ENCODE measurements at regions not wholly inside any gene's neighbourhood (a gene's known extent, or its start where the extent isn't known, plus 50 kb on each side); places are given as distances from the start of the nearest gene placed in this dataset.

DNA sequence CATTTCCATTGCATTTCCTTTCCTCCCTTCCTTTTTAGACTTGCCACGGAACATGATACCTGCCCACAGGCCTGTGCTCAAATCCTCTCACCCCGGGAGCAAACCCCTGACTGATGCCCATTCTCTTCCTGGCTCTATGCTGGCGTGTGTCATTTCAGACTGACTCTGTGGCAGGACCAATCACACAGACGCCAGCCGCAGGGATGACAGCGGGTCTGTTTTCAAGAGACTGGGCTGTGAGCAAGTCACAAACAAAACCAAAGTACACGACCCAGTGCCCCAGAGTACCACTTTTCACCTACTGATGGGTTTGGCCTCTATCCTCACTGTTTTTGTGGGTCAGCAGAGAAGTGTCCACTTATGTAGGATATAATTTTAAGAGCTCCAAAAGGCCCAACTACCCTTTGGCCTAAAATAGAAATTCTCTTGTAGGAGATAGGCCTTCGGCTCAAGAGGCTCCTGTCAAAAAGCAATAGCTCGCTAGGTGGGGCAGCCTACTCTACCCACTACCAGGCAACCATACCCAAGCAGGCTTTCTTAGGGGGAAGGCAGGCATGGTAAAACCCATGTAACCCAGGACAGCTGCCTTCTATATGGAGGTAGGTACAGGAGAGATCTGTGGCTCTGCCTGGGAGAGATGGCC is 215.7 kb downstream of the CDC5L start:
- Histone ChIP-seq H4K5ac (ENCODE audit: insufficient read length, low read depth, low read length) (no peak overlapping the region), H3K56ac (ENCODE audit: insufficient read length, low read depth, low read length) (no peak overlapping the region), H4K91ac (ENCODE audit: insufficient read length, low read depth, low read length) (no peak overlapping the region), H3K14ac (ENCODE audit: insufficient read depth, low read length) (no peak overlapping the region), H3K4me1 (ENCODE audit: insufficient read depth, low read length) (no peaks in the 10 kb centered on the region), H3K4ac (ENCODE audit: low read depth, low read length) (no peak overlapping the region), H2BK15ac (ENCODE audit: low read depth, low read length) (no peak overlapping the region), H3K4me2 (ENCODE audit: insufficient read depth, insufficient read length, low read length) (no peak overlapping the region), H4K20me1 (ENCODE audit: control insufficient read depth, insufficient read depth, insufficient read length) (no peaks in the 10 kb centered on the region), H3K79me1 (ENCODE audit: insufficient read depth, low read depth, low read length, poor library complexity, severe bottlenecking) (no peaks in the 10 kb centered on the region), H3K18ac (ENCODE audit: insufficient read length, low read depth, low read length) (no peak overlapping the region), H3K23me2 (ENCODE audit: insufficient read length, low read depth, low read length, poor library complexity, severe bottlenecking) (no peaks in the 10 kb centered on the region), H3K79me2 (ENCODE audit: insufficient read depth, low read length) (no peaks in the 10 kb centered on the region), H2AFZ (ENCODE audit: low read length) (no peak overlapping the region), H4K8ac (replicated peaks; ENCODE audit: insufficient read length, low read depth, low read length) (no peak overlapping the region), H2BK120ac (ENCODE audit: low read depth, low read length, poor library complexity, severe bottlenecking) (no peak overlapping the region), H2BK12ac (ENCODE audit: insufficient read length, low read depth, low read length) (no peak overlapping the region), H2AK5ac (ENCODE audit: insufficient read length, low read length) (no peak overlapping the region), H2BK5ac (ENCODE audit: insufficient read length, low read length) (no peak overlapping the region), H2BK20ac (ENCODE audit: low read depth, low read length, poor library complexity, severe bottlenecking) (no peak overlapping the region), H3K9ac (ENCODE audit: extremely low read depth, insufficient read length, low read length) (no peak overlapping the region), H3K27ac (ENCODE audit: insufficient read length, low read depth, low read length) (no peak overlapping the region), H3K23ac (ENCODE audit: insufficient read length, low read depth, low read length) (no peak overlapping the region), H3K9me3 (ENCODE audit: control insufficient read depth, low read depth, low read length) (no peaks in the 10 kb centered on the region), H3T11ph (ENCODE audit: low read length) (no peak overlapping the region), H3K27me3 (ENCODE audit: insufficient read depth, low read length) (no peaks in the 10 kb centered on the region)
- Mint-ChIP-seq H3K27ac (no peak overlapping the region), H3K36me3 (ENCODE audit: insufficient read depth in 1 of 3, low read depth in 3 of 3) (no peaks in the 10 kb centered on the region), H3K9me3 (no peaks in the 10 kb centered on the region; a peak in 1 of 5 replicates), H3K4me1 (no peaks in the 10 kb centered on the region), H3K27me3 (ENCODE audit: low read depth) (no peaks in the 10 kb centered on the region), H3K4me3 (no peak overlapping the region)
- TF ChIP-seq, protein P1, sequence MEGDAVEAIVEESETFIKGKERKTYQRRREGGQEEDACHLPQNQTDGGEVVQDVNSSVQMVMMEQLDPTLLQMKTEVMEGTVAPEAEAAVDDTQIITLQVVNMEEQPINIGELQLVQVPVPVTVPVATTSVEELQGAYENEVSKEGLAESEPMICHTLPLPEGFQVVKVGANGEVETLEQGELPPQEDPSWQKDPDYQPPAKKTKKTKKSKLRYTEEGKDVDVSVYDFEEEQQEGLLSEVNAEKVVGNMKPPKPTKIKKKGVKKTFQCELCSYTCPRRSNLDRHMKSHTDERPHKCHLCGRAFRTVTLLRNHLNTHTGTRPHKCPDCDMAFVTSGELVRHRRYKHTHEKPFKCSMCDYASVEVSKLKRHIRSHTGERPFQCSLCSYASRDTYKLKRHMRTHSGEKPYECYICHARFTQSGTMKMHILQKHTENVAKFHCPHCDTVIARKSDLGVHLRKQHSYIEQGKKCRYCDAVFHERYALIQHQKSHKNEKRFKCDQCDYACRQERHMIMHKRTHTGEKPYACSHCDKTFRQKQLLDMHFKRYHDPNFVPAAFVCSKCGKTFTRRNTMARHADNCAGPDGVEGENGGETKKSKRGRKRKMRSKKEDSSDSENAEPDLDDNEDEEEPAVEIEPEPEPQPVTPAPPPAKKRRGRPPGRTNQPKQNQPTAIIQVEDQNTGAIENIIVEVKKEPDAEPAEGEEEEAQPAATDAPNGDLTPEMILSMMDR (conservative IDR thresholded peaks at IDR 0.05), result no peak
- no peak for DNase-seq
- WGBS (ENCODE audit: extremely low coverage, insufficient read length, low lambda C conversion rate), result no CpG with 5 or more reads among the region's 9 CpGs

Measured in H9 (cell line).